ENCODE measurements at regions not wholly inside any gene's neighbourhood (a gene's known extent, or its start where the extent isn't known, plus 50 kb on each side); places are given as distances from the start of the nearest gene placed in this dataset.

DNA sequence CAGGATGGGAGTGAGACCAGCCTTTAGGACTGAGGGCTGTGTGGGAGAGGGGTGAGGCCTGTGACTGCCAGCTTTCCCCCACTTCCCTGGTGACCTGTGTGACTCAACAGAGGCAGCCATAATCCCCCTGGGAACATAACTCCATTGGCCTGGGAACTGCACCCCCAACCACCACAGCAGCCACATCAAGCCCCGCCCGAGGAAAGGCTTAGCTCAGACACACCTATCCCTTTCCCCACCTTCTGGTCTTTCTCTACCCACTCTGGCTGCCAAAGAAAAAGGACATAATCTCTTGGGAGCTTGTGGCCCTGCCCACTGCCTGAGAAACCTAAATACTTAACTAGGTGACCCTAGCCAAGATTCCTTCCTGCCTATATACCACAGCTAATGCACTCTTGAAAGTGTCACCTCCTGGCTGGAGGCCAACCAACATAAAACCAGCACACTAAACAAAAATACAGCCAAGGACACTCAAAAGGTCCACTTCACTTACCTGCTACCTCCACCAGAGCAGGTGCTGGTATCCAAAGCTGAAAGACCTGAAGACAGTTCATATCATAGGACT is 406.6 kb upstream of the CAMK1G start:
- intact Hi-C loops (cut with DNase I): no loop called here
- ATAC-seq: no peak

GRCh38 chr1:209183195-209183594 is 400.3 kb upstream of the CAMK1G start:
- Histone ChIP-seq H3K27me3 (no peaks in the 10 kb centered on the region), H3K4me3 (no peak overlapping the region), H3K9me3 (peaks cover 0 to 15% of the 10 kb centered on the region in 2 donors), H3K27ac (no peak overlapping the region), H3K4me1 (no peaks in the 10 kb centered on the region), H3K36me3 (no peaks in the 10 kb centered on the region)
- DNase-seq (no peak), ATAC-seq (no peak)
- intact Hi-C loops (cut with DNase I): no loop called here
- TF ChIP-seq, protein P1, sequence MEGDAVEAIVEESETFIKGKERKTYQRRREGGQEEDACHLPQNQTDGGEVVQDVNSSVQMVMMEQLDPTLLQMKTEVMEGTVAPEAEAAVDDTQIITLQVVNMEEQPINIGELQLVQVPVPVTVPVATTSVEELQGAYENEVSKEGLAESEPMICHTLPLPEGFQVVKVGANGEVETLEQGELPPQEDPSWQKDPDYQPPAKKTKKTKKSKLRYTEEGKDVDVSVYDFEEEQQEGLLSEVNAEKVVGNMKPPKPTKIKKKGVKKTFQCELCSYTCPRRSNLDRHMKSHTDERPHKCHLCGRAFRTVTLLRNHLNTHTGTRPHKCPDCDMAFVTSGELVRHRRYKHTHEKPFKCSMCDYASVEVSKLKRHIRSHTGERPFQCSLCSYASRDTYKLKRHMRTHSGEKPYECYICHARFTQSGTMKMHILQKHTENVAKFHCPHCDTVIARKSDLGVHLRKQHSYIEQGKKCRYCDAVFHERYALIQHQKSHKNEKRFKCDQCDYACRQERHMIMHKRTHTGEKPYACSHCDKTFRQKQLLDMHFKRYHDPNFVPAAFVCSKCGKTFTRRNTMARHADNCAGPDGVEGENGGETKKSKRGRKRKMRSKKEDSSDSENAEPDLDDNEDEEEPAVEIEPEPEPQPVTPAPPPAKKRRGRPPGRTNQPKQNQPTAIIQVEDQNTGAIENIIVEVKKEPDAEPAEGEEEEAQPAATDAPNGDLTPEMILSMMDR (IDR thresholded peaks at IDR 0.05): no peak

More for the DNA sequence above, 406.6 kb upstream of the CAMK1G start:
- no peak overlapping the region for H3K27ac ChIP-seq
- TF ChIP-seq, protein P1 (IDR thresholded peaks at IDR 0.05): no peak
- no peaks in the 10 kb centered on the region for H3K27me3 ChIP-seq
- no peaks in the 10 kb centered on the region for H3K36me3 ChIP-seq
- DNase-seq: no peak
- no peaks in the 10 kb centered on the region for H3K4me1 ChIP-seq
- no peak overlapping the region for H3K4me3 ChIP-seq
- H3K9me3 ChIP-seq: peaks cover 0 to 13% of the 10 kb centered on the region in 2 donors

GRCh38 chr1:209187589-209187988 is 395.9 kb upstream of the CAMK1G start:
- no peak for ATAC-seq
- H3K27me3 ChIP-seq: no peaks in the 10 kb centered on the region
- peaks cover 0 to 13% of the 10 kb centered on the region in 2 donors for H3K9me3 ChIP-seq
- DNase-seq: no peak
- H3K27ac ChIP-seq: no peak overlapping the region
- TF ChIP-seq, protein P1 (IDR thresholded peaks at IDR 0.05): no peak
- H3K4me3 ChIP-seq: no peak overlapping the region
- intact Hi-C loops (cut with DNase I): no loop called here
- no peaks in the 10 kb centered on the region for H3K36me3 ChIP-seq
- no peaks in the 10 kb centered on the region for H3K4me1 ChIP-seq

DNA sequence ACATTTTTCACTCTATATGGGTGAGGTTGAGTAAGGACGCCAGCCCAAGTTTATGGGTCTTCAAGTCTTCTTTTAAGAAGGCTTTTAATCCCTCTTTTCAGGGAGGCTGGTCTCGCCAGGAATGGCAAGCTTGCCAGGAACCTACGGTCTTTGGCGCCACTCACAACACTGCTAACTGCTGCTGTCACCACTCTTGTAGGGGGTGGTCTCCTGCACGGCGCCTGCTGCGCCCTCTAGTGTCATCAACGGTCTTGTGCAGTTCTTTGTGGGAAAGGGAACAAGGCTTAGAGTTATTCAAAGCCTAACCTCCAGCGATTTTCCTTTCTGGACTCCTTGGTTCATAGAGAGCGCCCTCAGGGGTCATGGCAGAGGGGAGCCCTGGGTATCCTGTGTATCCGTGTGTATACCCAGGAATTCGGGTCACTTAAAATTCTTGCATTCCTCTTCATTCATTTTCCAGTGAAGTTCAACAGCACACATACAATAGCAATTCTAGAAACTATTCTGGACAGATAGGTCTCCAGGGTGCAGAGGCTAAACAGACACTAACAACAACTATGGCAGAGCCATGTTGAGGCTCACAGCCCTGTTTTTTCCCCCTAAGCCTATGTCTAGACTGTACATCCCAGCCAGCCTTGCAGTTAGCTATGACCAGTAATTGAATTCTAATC is 392.8 kb upstream of the CAMK1G start:
- H3K9me3 ChIP-seq: peaks cover 0 to 12% of the 10 kb centered on the region in 2 donors
- TF ChIP-seq, protein P1 (IDR thresholded peaks at IDR 0.05): peak; percentile 53 to 55
- no peak overlapping the region for H3K27ac ChIP-seq
- no peaks in the 10 kb centered on the region for H3K4me1 ChIP-seq
- H3K36me3 ChIP-seq: no peaks in the 10 kb centered on the region
- ATAC-seq (peak; percentile 96), DNase-seq (peak in 2 of 4 donors; percentile 57 to 67)
- no peaks in the 10 kb centered on the region for H3K27me3 ChIP-seq
- intact Hi-C loops (cut with DNase I): no loop called here
- no peak overlapping the region for H3K4me3 ChIP-seq

GRCh38 chr1:209191262-209191634 is 392.3 kb upstream of the CAMK1G start:
- TF ChIP-seq, protein P1 (IDR thresholded peaks at IDR 0.05): no peak
- intact Hi-C loops (cut with DNase I): no loop called here
- no peak overlapping the region for H3K4me3 ChIP-seq
- no peak for DNase-seq
- peaks cover 0 to 17% of the 10 kb centered on the region in 2 donors for H3K9me3 ChIP-seq
- no peaks in the 10 kb centered on the region for H3K27me3 ChIP-seq
- no peak overlapping the region for H3K27ac ChIP-seq
- no peaks in the 10 kb centered on the region for H3K36me3 ChIP-seq
- no peak for ATAC-seq
- H3K4me1 ChIP-seq: no peaks in the 10 kb centered on the region

All from left lung (tissue), 4 donors.